Colonic mucosa (tissue), 4 donors: ENCODE measurements at regions not wholly inside any gene's neighbourhood (a gene's known extent, or its start where the extent isn't known, plus 50 kb on each side); places are given as distances from the start of the nearest gene placed in this dataset.

Source experiments
- DNase-seq: peaks from one replicate; pipeline ENCODE4 v3.0.0-alpha.2; 2020
- H3K27ac ChIP-seq: fragments of 200-600 bp; one replicate; pipeline ENCODE4 v1.8.0; 2021
- H3K27me3 ChIP-seq: fragments of 200-600 bp; one replicate; pipeline ENCODE4 v1.8.0; 2021
- H3K36me3 ChIP-seq: fragments of 200-600 bp; one replicate; pipeline ENCODE4 v1.8.0; 2021
- H3K4me1 ChIP-seq: fragments of 200-600 bp; one replicate; pipeline ENCODE4 v1.8.0; 2021; ENCODE audit warnings: mild to moderate bottlenecking
- H3K4me3 ChIP-seq: fragments of 200-600 bp; one replicate; pipeline ENCODE4 v1.8.0; 2021
- H3K9ac ChIP-seq, 2 donors: one replicate each; pipeline ENCODE4 v1.7.0; 2013; ENCODE audit warnings: control low read depth in 2 of 2, low read depth in 2 of 2, low read length in 2 of 2
- H3K9me3 ChIP-seq: fragments of 200-600 bp; one replicate; pipeline ENCODE4 v1.8.0; 2021
- CTCF ChIP-seq: fragments of 200-600 bp; IDR thresholded peaks from one replicate; pipeline ENCODE4 v1.8.0; 2022; ENCODE audit warnings: antibody characterized with exemption, mild to moderate bottlenecking
- intact Hi-C: fragments of 100-400 bp; cut with DNase I; formaldehyde crosslinking; loops from one replicate; pipeline ENCODE4 v1.14.1; 2022
- donor health status: healthy.
- donor health status: DM: no; HTN: no; CAD: no.
- donor health status: DM: no; HTN: no; CAD: no.

GRCh38 chr4:138859254-138859653, 156.3 kb upstream of the NOCT start:
- Histone ChIP-seq H3K9ac (no peak overlapping the region), H3K27me3 (no peaks in the 10 kb centered on the region), H3K9me3 (no peaks in the 10 kb centered on the region), H3K27ac (no peak overlapping the region), H3K4me3 (no peak overlapping the region), H3K36me3 (no peaks in the 10 kb centered on the region), H3K4me1 (no peaks in the 10 kb centered on the region)
- no peak for DNase-seq
- TF ChIP-seq CTCF: no peak
- intact Hi-C loops: no loop called here

DNA sequence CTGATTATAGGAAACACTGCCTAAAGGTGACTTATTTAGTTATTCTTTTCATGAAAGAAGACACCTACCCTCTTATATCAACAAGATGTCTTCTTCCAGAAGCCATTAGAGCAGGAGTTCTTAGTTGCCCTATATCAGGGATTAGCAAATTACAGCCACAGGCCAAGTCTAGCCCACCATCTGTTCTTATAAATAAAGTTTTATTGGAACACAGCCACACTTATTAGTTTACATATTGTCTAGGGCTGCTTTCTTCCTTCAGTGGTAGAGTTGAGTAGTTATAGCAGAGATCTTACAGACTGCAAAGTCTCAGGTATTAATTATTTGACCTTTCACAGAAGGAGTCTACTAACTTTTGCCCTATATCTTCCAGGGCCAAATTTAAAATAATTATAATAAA, 157.2 kb upstream of the NOCT start:
- H3K36me3 ChIP-seq: no peaks in the 10 kb centered on the region
- DNase-seq: no peak
- no peaks in the 10 kb centered on the region for H3K27me3 ChIP-seq
- no peak overlapping the region for H3K4me3 ChIP-seq
- no peak overlapping the region for H3K27ac ChIP-seq
- H3K9ac ChIP-seq: no peak overlapping the region
- intact Hi-C loops: no loop called here
- no peaks in the 10 kb centered on the region for H3K9me3 ChIP-seq
- H3K4me1 ChIP-seq: no peaks in the 10 kb centered on the region
- no peak for TF ChIP-seq CTCF

GRCh38 chr4:138857416-138857815, 158.2 kb upstream of the NOCT start:
- no peak for TF ChIP-seq CTCF
- intact Hi-C loops: no loop called here
- no peak for DNase-seq
- Histone ChIP-seq H3K9ac (no peak overlapping the region), H3K27me3 (no peaks in the 10 kb centered on the region), H3K4me3 (no peak overlapping the region), H3K36me3 (no peaks in the 10 kb centered on the region), H3K27ac (no peak overlapping the region), H3K9me3 (no peaks in the 10 kb centered on the region), H3K4me1 (no peaks in the 10 kb centered on the region)

- Histone ChIP-seq H3K27ac (no peak overlapping the region), H3K9ac (no peak overlapping the region), H3K27me3 (no peaks in the 10 kb centered on the region), H3K4me3 (no peak overlapping the region), H3K36me3 (no peaks in the 10 kb centered on the region), H3K4me1 (no peaks in the 10 kb centered on the region), H3K9me3 (no peaks in the 10 kb centered on the region)
- intact Hi-C loops: no loop called here
- no peak for DNase-seq
- TF ChIP-seq CTCF: no peak
These were observed 162.9 kb upstream of the NOCT start for GRCh38 chr4:138852681-138853080.

GRCh38 chr4:138851391-138852335, 163.9 kb upstream of the NOCT start:
- Histone ChIP-seq H3K9me3 (no peaks in the 10 kb centered on the region), H3K4me3 (no peak overlapping the region), H3K36me3 (no peaks in the 10 kb centered on the region), H3K4me1 (no peaks in the 10 kb centered on the region), H3K27ac (no peak overlapping the region), H3K27me3 (no peaks in the 10 kb centered on the region), H3K9ac (no peak overlapping the region)
- no peak for DNase-seq
- no peak for TF ChIP-seq CTCF
- intact Hi-C loops: no loop called here
